ENCODE measurements at regions not wholly inside any gene's neighbourhood (a gene's known extent, or its start where the extent isn't known, plus 50 kb on each side); places are given as distances from the start of the nearest gene placed in this dataset.

DNA sequence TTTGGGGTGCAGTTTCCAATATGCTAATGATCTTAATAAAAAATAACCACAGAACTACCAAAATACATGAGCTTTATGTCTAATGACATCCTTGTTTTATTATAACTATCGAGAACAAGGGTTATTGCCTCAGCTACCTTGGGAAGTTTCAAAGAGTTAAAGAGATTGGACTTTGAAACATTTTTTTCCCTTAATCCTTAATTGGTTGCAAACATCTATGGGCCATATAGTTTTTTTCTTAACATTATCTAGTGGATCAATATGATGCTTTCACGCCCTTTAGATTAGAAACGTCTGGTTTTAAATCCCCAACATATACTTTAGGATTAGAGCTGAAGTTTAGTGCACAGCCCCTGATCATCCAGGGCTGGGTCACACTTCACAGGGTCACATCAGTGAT, 219.2 kb upstream of the SGO1 start:
- no peaks in the 10 kb centered on the region for H4K20me1 ChIP-seq (ENCODE audit: low read depth)
- Mint-ChIP-seq H3K4me1 (peaks cover 27% of the 10 kb centered on the region), H3K4me3 (no peak overlapping the region), H3K9me3 (no peaks in the 10 kb centered on the region), H3K36me3 (no peaks in the 10 kb centered on the region), H3K27me3 (ENCODE audit: insufficient read depth, low read depth) (peaks cover 7% of the 10 kb centered on the region), H3K27ac (no peak overlapping the region)
- no peak overlapping the region for H3K4me2 ChIP-seq
- H3F3A ChIP-seq (ENCODE audit: low read depth), result no peaks in the 10 kb centered on the region
- H3K27ac ChIP-seq, result no peak overlapping the region
- no peaks in the 10 kb centered on the region for H3K36me3 ChIP-seq
- H3K4me1 ChIP-seq, result peaks cover 10% of the 10 kb centered on the region
- H3K4me3 ChIP-seq, result no peak overlapping the region
- DNase-seq (ENCODE audit: low spot score), result no peak
- no peak overlapping the region for H3K9ac ChIP-seq
- H3K9me3 ChIP-seq (ENCODE audit: low read depth), result no peaks in the 10 kb centered on the region
- no peak overlapping the region for H2AFZ ChIP-seq (replicated peaks)
- no peaks in the 10 kb centered on the region for H3K27me3 ChIP-seq
- no peaks in the 10 kb centered on the region for H3K79me2 ChIP-seq (ENCODE audit: low read depth)
- TF ChIP-seq EZH2 (IDR thresholded peaks at IDR 0.05) (no peak), EZH2phosphoT487 (IDR thresholded peaks at IDR 0.05) (no peak)
- TF ChIP-seq, protein P1, sequence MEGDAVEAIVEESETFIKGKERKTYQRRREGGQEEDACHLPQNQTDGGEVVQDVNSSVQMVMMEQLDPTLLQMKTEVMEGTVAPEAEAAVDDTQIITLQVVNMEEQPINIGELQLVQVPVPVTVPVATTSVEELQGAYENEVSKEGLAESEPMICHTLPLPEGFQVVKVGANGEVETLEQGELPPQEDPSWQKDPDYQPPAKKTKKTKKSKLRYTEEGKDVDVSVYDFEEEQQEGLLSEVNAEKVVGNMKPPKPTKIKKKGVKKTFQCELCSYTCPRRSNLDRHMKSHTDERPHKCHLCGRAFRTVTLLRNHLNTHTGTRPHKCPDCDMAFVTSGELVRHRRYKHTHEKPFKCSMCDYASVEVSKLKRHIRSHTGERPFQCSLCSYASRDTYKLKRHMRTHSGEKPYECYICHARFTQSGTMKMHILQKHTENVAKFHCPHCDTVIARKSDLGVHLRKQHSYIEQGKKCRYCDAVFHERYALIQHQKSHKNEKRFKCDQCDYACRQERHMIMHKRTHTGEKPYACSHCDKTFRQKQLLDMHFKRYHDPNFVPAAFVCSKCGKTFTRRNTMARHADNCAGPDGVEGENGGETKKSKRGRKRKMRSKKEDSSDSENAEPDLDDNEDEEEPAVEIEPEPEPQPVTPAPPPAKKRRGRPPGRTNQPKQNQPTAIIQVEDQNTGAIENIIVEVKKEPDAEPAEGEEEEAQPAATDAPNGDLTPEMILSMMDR (IDR thresholded peaks at IDR 0.05), result no peak

DNA sequence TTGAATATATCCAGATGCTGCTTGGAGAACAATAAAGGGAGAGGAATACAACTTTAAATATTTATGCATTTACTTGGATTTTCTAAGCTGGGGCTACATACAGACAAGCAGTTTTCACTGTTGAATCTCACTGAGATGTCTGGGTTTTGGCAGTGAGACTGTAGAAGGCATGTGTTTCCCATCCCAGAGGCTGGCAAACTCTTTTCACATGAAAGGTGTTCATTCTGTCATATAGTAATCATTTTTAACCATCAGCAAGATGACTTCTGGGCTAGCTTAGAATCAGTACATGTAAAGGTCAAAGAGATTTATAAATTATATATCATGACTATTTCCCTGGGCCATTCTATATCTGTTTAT, 218.7 kb upstream of the SGO1 start:
- Histone ChIP-seq H3F3A (ENCODE audit: low read depth) (no peaks in the 10 kb centered on the region), H3K79me2 (ENCODE audit: low read depth) (no peaks in the 10 kb centered on the region), H2AFZ (replicated peaks) (no peak overlapping the region), H3K9me3 (ENCODE audit: low read depth) (no peaks in the 10 kb centered on the region), H3K4me2 (no peak overlapping the region), H3K9ac (no peak overlapping the region), H3K27ac (no peak overlapping the region), H4K20me1 (ENCODE audit: low read depth) (no peaks in the 10 kb centered on the region), H3K36me3 (no peaks in the 10 kb centered on the region), H3K4me3 (no peak overlapping the region), H3K27me3 (no peaks in the 10 kb centered on the region), H3K4me1 (peaks cover 10% of the 10 kb centered on the region)
- Mint-ChIP-seq H3K4me3 (no peak overlapping the region), H3K9me3 (no peaks in the 10 kb centered on the region), H3K27ac (no peak overlapping the region), H3K4me1 (peaks cover 30% of the 10 kb centered on the region), H3K36me3 (no peaks in the 10 kb centered on the region), H3K27me3 (ENCODE audit: insufficient read depth, low read depth) (peaks cover 7% of the 10 kb centered on the region)
- no peak for DNase-seq (ENCODE audit: low spot score)
- TF ChIP-seq, protein P1 (IDR thresholded peaks at IDR 0.05), result no peak
- TF ChIP-seq EZH2 (IDR thresholded peaks at IDR 0.05) (no peak), EZH2phosphoT487 (IDR thresholded peaks at IDR 0.05) (no peak)

DNA sequence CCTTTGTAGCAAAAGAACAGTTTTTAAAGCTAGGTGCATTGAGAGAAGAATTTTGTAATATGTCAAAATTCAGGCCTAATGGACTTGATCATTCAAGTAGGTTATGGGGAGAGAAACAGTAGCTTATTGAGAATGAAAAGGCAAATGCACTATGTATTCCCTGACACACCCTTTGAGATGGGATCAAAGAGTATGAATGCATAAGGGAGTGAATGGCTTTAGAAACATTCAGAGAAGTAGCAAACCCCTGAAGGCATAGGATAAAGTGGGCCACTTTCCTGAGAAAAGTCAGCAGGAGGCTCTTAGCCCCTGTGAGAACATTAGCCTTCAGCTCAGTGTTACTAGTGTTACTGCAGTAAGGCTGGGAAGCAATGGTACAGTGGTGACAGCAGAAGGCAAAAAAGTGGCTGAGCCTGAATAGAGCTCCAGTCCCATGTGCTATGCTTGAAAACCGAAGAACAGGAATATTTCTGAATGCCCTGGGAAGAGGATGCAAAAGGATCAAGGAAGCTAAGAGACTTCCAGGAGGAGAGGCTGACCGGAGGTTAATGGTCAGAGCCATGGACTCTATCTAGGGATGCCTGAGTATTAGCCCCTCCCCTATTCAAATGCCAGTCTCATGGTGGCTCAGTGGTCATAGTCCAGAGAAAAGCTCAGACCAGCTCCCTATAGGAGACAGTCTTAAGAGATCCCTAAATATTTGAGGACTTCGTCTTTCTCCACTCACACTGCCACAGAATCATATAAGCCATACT, 218.2 kb upstream of the SGO1 start:
- no peak for DNase-seq (ENCODE audit: low spot score)
- Histone ChIP-seq H3K4me3 (no peak overlapping the region), H2AFZ (replicated peaks) (no peak overlapping the region), H3F3A (ENCODE audit: low read depth) (no peaks in the 10 kb centered on the region), H3K4me1 (peaks cover 10% of the 10 kb centered on the region), H3K36me3 (no peaks in the 10 kb centered on the region), H3K9ac (no peak overlapping the region), H3K9me3 (ENCODE audit: low read depth) (no peaks in the 10 kb centered on the region), H3K27me3 (no peaks in the 10 kb centered on the region), H4K20me1 (ENCODE audit: low read depth) (no peaks in the 10 kb centered on the region), H3K27ac (no peak overlapping the region), H3K4me2 (no peak overlapping the region), H3K79me2 (ENCODE audit: low read depth) (no peaks in the 10 kb centered on the region)
- Mint-ChIP-seq H3K4me3 (no peak overlapping the region), H3K36me3 (no peaks in the 10 kb centered on the region), H3K27ac (no peak overlapping the region), H3K9me3 (no peaks in the 10 kb centered on the region), H3K27me3 (ENCODE audit: insufficient read depth, low read depth) (peaks cover 7% of the 10 kb centered on the region), H3K4me1 (peaks cover 33% of the 10 kb centered on the region)
- TF ChIP-seq EZH2 (IDR thresholded peaks at IDR 0.05) (no peak), EZH2phosphoT487 (IDR thresholded peaks at IDR 0.05) (no peak)
- TF ChIP-seq, protein P1 (IDR thresholded peaks at IDR 0.05), result no peak
